SKM-1 (cell line): ENCODE measurements at regions not wholly inside any gene's neighbourhood (a gene's known extent, or its start where the extent isn't known, plus 50 kb on each side); places are given as distances from the start of the nearest gene placed in this dataset.

Source experiments
- DNase-seq: peaks from one replicate; lab custom pipeline; 2025; ENCODE audit not compliant: unreplicated experiment; lab: John Stamatoyannopoulos, UW

DNA sequence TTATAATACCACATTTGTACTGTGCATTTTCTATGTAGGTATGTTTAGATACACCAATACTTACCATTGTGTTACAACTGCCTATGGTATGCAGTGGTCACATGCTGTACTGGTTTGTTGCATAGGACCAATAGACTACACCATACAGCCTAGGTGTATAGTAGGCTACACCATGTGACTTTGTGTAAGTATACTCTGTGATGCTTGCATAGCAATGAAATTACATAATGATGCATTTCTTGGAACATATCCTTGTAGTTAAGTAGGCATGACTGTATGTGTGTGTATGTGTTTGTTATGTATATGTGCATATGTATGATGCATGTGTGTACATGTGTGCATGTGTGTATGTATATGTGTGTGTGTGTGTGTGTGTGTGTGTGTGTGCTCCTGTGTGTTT, 157.6 kb downstream of the TDRD15 start:
- no peak for DNase-seq

DNA sequence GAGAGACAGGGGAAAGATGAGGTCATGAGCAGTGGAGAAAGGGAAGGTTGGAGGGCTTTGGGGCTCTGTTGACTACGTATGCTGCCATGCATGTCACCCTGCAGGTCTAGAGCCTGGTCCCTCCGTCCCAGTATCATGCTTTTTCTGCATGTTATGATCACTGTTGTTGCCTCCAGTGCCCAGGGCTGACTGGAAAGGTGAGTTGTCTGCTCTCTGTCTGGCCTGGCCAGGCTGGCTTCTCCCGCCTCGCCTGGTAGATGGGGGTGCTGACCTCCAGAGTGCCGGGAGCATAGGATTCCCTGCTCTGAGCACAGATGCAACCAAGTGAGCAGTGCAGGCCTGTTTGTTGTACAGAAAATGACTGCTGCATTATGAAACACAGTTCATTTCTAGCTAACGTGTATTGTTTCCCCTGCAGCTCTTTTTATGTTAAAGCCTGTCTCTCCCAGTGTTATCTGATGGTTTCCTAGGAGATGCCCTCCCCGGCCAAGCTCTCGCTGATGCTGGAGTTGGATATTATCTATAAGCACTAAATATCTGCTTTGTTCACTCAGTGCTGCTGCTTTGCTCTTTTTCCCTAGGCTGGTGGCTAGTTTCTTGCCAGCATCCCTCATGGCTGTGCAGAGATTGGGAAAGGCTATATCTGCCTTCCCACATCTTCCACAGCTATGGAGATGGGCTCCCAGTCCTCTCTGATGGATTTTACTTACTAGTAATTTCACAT, 158.2 kb downstream of the TDRD15 start:
- no peak for DNase-seq

DNA sequence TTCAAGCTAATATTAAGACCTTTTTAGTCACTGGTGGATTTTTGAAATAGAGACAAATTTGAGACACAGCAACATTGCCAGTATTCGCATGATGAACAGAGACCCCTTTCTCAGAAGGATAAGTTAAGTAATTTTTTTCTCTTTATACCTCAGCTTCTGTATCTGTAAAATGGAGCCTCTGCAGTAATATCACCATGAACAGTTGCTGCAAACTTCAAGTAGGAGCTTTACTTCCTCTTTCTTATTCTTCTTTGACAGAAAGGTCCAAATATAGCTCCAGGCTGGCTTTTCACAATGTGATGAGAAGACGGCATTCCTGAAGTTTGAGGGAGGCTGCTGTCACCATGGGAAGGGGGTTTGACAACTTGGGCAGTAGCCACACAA, 158.7 kb downstream of the TDRD15 start:
- DNase-seq = peak; percentile 5

DNA sequence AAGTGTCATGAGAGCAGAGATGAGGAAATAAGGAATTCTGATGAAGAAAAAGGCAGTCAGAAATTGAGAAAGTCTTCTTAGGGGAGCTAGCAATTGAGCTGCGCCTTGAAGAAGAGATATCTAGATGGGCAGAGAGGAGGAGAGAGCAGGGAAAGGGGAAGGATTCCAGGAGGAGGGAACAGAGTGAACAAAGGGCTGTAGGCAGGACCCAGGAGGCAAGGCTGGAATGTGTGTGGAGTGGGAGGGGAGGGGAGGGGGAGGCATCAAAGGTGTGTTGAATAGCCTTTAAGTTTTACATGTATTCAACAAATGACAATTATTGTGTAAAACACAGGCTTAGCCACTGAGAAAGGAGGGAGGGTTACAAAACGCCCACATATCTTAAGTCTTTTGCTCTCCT, 164.5 kb downstream of the TDRD15 start:
- no peak for DNase-seq

DNA sequence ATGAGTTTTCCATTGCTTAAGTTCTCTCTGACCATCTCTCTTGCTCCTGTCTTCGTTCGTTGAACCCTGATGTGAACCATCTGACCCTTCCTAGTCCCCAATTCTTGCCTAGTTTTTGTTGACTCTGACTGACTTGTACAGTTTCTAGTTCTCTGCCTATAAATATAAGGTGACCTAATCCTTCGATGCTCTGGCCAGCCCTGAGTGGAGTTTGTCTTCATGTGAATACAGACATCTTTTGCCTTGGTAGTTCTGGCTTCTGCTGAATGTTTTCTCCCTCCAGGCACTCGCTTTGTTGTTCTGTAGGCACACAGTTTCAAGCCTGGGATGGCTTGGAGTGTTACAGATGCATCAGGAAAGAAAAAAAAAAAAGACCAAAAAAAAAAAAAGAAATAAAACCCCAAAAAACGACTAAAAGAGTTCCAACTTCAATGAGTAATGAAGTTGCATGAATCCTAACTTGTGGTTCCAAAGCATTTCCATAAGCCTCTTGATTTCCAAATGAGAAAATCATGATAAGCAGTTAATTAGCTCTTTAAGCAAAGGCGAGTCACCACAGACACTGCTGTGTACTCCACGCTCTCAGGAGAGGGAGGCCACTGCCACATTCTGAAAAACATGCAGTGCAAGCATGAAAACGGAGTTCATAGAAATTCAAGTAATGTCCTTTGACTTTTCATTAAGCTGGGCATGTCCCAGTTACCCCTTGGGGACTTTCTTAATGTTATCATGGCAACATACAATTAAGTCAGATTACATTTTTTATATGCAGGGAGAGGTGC, 165.2 kb downstream of the TDRD15 start:
- no peak for DNase-seq

DNA sequence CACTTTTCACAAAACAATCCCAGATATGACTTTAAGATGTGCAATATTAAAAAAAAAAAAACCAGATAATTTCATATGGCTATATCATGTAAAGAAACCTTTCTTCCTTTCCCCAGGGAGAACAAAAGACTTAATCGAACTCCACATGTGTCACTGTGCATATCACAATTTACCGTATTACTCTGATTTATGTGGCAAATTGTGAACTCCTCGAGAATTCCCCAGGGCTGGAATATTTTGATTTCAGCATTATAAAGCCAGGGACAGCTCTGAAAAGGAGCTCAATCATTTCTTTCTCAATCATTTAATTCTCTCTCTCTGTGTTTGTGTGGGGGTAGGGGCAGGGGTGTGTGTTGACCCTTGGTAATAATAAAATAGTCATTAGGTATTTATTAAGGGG, 165.8 kb downstream of the TDRD15 start:
- no peak for DNase-seq

DNA sequence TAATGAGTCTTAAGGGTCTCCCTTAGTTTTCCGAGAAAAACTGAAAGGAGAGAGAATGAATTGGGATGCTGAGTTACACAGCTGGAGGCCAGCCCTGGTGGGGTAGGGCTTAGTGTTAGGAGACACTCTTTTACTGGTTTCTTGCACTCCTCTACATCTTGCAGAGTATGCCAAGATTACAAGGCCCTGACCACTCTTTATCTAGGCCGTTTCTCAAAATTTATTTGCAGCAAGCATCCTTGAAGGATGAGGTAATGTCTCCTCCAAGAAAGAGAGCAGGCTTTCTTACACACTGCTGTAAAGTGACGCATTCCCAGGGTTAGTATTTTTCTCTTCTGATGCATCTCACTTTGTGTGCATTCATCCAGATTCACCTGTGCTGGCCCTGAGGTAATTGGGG, 166.2 kb downstream of the TDRD15 start:
- no peak for DNase-seq

DNA sequence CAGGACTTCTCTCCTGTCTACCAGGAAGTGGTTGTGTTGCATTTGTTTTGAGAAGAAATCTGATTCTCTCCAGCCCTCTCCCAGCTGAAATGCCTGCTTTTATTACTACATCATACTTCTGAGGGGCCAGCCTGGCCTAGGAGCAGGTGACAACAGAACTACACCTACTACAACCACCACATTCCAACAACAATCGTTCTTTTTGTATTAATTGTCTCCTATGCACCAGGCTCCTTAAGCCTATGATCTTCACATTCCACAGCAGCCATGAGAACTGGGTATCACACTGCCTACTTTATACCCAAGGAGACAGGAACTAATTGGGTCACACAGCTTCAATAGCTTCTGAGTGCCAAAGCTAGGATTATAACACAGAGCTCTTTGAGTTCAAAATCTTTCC, 167.7 kb downstream of the TDRD15 start:
- no peak for DNase-seq

DNA sequence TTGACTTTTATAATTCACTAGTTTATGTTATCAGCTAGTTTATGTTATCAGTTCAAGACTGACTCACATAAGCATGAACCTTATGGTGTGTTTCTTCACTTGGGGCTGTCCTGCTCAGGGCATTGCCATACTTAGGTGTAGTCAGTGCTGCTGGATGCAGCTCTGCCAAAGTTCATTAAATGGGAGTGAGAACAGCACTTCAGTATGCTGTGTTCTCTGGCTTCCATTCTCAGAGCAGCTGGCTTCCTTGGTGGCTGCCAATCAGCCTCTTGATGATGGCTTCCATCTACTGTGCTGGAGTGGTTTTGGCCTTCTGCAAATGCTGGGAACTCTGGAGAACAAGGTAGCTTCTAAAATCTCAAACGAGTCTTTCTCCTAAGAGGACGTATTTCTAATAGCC, 170.7 kb downstream of the TDRD15 start:
- DNase-seq = no peak

DNA sequence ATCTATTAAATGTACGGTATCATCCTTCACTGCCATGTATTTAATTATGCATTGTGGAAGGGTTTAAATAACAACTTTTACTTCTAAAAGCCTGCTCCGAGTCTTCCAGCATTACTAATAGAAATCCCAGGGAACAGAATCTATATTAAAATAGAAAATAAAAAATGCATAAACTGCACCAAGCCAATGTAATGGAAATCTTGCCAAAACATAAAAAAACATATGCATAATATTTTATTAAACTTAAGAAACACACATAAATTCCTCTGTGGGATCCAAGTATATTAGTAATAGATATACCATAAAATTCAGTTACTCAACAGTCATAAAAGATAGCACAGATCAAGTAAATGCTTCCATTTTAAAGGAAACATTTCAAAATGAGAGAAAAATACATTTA, 175.6 kb downstream of the TDRD15 start:
- DNase-seq = no peak

DNA sequence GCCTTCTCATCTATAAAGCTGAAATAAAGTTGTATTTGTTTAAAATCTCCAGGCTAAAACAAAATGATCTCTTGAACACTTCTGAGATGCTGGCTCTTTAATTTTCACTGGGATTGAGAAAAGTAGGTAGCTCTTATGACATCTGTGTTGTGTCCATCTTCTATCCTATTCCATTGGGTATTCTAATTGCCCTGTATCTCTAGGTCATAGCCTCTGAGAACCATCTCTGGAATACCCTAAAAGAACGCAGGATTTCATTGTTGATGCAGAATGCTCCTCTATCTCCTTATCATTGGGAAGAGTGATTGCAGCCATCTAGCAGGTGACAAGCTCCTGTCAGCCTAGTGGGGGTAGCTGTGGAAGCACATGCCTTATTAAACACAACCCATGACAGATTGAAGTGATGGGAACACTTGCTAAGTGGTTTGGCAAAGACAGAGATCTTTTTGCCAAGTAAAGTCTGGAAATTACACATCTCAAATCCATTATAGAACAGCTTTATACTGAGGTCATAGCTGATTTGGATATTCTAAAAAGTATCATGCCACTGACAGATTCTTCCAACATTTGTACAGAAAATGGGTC, 178.2 kb downstream of the TDRD15 start:
- DNase-seq = no peak

DNA sequence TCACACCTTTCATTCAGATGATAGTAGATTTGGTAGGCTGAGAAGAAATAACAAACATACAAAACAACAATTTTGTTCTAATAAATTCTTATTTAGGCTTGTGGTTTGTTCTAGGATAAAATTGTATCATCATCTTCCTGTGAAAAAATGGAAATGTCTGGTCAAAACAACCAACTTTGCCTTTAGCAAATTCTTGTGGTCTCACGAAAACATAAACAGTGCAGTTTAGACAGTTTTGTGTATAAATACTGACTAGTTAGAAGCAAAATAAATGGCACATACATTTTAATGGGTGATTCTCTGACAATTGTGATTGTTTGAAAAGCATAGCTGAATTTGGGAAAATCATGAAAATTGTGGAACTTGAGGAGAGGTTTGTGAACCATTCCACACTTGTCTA, 180.1 kb downstream of the TDRD15 start:
- DNase-seq = no peak

DNA sequence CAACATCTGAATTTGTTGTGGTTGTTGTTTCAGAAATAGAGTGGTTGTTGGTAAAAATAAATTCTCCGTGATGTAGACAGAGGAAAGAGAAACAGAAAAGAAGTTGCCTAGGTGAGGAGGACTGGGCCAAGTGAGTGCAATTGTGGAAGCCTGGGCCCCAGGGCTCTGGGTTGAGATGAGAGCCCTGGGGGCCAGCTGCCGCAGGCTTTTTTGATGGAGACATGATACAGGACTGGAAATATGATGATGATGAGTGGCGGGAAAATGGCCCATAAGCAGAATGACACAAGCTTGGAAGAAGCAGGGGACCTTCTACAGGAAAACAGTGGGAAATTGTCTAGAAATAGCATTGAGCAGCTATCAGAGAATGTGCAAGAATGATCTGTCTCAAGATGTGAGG, 181.8 kb downstream of the TDRD15 start:
- no peak for DNase-seq

DNA sequence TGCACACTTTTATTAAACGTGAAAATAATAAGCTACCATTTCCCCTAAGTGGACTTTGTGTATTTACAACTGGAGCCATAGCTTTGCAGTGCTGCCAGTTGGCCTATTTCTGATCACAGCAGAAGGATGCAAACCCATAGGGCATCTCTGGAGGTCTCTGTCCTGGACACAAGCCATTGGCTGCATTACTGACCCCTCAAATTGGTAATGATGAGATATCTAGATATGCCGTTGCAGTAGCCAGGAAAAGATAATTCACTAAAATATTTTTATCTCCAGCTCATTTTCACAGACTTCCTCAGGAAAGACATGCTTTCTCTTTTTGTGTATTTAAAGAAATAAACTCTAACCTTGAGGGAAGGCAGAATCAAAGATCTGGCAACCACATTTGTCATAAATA, 182.5 kb downstream of the TDRD15 start:
- DNase-seq = no peak

DNA sequence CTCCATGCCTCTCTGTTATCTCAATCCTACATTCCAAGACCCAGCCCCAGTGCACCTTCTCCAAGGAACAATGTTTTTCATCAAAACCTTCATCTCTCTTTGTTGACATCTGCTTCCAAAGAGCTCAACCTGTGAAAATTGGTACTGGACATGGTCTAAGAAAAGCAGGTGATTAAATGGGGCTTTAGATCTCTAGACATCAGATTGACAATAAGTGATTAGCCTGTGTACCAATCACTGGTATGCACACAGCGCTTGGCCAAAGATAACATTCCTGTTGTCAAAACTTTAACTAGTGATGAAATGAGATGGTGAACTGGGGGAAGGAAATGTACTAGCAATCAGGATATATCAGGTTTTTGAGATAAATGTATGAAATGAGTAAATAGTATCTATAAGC, 183.3 kb downstream of the TDRD15 start:
- no peak for DNase-seq

DNA sequence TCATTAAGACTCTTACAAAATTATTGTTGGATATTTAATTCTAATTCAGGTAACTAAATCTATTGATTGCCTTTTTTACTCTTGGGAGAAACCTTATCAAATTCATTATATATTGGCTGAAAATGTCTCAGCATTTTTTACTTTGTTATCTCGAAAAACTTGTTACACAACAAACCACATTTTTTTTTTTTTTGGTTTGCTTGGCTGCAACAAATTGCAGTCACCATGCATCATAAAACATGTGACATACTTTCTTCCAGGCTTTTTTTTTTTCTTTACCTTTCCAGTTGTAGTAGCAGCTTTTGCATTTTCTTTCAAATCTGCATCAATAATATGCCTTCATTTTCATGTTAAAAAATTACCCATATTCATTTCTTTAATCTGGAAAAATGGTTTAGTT, 186.7 kb downstream of the TDRD15 start:
- DNase-seq = no peak

DNA sequence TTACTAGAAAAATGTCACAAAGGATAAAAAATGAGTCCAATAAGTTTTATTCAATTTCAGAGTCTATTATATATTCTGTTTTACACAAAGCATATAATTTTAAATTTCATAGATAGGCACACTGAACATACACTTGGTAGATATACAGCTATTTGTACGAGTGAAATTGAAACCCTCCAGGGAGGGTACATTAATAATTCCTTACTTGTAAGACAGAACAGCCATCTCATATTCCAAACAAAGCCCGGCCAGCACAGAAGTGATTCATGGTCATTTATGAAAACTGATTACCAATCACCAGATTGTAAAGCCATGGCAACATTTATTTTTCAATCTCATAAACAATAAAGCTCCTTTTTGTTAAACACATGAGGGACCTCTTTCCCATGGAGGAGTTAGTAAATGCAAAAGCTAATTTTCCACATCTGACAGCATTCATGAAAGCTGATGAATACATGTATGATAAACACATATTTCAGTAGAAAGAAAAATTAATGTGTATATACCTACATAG, 190.6 kb downstream of the TDRD15 start:
- no peak for DNase-seq

DNA sequence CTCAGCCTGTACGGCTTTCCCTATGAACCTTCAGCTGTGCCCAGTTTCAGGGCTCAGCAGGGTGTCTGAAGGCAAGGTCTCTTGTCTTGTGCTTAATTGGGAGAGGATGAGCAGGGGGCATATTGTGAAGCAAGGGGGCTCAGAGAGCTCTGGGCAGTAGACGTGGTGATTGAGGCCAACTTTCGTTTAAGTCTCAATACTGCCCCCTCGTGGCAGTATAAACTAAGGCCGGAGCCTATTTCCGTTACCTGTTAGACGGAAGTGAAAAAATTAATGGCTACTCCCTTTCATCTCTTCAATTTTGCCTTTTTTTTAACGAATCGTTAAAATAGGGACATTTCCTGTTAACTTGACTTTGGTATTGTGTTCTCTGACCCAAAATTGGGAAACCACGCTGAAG, 193.4 kb downstream of the TDRD15 start:
- peak; percentile 4 for DNase-seq

DNA sequence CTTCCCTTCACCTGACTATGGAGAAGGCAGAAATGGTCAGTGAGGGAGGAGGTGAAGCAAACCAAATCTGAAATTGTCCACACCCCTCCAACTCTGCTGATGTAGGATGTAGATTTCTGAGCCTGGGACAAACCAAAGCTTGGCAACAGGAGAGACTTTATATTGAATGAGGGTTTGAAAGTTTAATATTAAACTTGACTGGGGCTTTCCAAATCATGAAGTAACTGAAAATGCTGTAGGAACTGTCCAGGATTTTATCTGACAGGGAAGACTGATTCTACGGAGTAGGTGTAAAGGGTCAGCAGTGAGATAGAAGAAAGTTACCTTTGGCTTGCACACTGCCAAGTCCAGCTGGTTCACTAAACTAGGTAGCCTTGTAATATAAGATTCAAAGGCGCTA, 194.5 kb downstream of the TDRD15 start:
- no peak for DNase-seq

DNA sequence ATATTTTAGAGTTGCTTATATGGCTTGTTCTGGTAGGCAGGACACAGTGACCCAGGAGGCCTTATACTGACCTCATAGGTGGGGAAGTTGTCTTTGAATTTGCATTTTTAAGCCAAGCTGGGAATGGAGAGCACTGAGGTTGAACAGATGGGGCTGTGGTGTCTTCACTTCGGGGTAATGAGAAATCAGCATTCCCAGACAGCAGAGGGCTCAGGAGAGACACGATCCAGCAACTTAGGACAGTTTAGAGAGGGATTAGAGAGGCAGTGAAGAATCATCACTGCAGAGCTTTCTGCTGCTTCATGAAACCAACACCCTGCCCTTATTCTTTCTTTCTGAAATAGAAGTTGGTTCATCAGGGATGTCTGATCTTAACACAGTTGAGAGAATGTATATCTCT, 202.4 kb downstream of the TDRD15 start:
- DNase-seq = no peak

DNA sequence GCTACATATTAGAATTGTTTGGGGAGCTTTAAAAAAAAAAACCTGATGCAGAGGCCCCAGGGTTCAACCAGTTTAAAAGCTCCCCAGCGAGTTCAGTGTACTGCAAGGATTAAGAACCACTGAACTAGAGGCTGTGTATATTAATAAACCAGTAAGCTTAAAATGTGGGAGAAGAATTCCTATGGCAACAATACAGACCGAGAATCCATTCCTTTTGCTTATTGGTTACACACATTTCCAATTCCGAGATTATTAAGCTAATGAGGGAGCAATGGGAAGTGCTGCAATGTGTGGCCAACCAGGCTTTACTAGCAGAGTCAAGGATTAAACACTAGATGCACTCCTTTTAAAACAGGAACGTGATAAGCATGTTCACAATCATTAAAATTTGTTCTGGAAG, 204.4 kb downstream of the TDRD15 start:
- no peak for DNase-seq

DNA sequence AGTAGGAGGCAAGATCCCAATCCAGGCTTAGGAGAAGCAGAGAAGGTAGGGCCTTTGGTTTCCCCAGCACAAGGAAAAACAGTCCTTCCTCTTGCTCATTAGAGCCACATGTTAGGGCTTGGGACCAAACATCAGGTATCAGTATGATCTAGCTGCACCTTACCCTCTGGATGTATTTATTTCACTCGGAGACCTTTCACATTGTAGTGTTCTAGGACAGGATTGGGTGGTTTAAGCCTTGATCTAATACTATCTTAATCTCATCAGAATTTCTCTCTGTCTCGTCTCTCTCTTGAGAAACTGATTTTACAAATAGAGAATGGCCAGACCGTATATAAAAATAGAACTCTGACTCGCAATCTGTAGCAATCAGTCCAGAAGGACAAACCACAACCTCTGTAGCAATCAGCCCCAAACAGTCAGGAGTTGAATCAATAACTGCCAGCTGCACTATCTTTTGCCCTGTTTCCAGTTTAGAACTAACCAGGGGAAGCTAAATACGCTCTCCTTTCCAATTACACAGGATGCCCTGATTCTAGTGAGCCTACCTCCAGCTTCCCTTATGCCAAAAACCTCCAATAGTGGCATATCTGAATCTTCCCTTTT, 207.1 kb downstream of the TDRD15 start:
- peak; percentile 74 for DNase-seq
